ENCODE measurements at regions not wholly inside any gene's neighbourhood (a gene's known extent, or its start where the extent isn't known, plus 50 kb on each side); places are given as distances from the start of the nearest gene placed in this dataset.

DNA sequence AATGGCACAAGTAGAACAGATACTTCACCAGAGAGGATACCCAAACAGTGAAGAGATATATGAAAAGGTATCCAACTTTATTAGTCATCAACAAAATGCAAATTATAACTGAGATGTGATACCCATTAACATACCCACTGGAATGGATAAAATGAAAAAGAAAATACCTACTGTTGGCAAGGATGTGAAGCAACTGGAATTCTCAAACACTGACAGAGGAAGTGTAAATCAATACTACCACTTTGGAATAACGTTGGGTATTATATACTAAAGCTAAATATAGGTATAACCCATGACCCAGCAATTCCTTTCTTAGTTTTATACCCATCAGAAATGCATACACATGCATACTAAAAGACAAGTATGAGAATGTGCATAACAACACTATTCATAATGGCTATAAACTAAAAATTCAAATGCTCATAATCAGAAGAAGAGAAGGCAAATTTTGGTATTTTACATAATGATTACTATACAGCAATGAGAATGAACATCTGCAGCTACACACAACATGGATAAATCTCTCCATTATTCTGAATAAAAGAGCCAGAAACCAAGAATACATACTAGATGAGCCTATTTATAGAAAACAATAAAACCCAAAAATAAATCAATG, 80.6 kb downstream of the RPL27A start:
- H3K27ac ChIP-seq = no peak overlapping the region
- TF ChIP-seq, protein P1, sequence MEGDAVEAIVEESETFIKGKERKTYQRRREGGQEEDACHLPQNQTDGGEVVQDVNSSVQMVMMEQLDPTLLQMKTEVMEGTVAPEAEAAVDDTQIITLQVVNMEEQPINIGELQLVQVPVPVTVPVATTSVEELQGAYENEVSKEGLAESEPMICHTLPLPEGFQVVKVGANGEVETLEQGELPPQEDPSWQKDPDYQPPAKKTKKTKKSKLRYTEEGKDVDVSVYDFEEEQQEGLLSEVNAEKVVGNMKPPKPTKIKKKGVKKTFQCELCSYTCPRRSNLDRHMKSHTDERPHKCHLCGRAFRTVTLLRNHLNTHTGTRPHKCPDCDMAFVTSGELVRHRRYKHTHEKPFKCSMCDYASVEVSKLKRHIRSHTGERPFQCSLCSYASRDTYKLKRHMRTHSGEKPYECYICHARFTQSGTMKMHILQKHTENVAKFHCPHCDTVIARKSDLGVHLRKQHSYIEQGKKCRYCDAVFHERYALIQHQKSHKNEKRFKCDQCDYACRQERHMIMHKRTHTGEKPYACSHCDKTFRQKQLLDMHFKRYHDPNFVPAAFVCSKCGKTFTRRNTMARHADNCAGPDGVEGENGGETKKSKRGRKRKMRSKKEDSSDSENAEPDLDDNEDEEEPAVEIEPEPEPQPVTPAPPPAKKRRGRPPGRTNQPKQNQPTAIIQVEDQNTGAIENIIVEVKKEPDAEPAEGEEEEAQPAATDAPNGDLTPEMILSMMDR (IDR thresholded peaks at IDR 0.05) = no peak
- no peak for TF ChIP-seq ZFX (IDR thresholded peaks at IDR 0.05; ENCODE audit: borderline replicate concordance)

DNA sequence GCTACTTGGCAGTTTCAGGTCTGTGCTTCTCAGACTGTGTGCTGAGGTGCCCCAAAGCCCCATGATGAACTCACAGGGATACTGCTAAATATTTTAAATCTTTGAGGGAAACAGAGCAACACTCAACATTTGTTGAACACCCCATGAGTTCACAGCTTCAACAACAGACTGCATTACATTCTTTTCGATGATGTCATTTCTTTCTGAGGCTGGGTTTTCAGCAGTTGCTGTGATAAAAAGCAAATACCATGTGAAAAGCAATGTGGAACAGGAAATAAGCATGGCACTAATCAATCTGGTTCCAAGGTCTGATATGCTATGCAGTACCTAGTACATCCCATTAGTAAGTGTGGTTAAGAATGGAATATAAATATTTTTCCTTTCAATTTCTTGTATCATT, 82.7 kb downstream of the RPL27A start:
- TF ChIP-seq ZFX (IDR thresholded peaks at IDR 0.05; ENCODE audit: borderline replicate concordance) = no peak
- TF ChIP-seq, protein P1 (IDR thresholded peaks at IDR 0.05) = no peak

DNA sequence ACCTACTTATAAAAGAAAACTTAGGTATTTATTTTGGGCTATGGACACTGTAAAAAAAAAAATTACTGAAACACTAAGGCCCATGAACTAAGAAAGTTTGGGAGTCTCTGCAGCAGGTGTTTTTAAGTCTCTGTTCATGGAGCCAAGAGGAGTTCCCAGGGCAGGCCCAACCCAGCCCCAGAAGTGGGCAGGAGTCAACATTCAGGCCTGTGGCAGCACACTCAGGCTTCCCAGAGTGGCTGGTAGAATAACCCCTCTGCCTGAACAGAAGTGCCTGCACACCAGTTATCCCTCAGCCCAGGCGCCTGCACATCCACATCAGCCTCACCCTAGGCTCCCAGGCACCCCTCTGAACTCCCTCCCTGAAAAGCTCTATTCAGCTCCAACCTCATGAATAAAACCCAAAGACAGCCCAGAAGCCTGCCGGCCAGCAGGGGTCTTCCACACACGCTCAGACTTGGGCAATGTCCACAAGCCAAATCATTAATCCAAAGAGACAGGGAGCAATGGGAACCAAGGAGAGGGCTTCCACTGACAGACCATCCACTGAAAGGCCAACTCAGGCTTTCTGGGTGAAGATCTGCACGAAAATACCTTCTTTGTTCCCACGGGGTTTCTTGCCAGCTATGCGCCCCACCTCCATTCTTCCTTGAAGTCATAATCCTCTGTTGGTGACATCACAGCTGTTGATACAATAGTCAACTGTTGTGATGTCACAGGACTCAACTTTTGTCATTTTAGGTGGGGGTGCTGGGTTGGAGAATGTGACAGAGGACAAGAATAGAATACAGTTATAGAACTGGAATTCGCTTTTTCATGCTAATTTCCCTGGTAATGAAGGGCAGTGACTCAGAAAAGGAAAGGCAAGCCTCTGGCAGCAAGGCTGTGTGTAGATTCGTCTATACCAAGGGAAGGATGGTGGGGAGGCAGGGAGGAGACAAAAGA, 83.7 kb downstream of the RPL27A start:
- H3K27ac ChIP-seq = no peak overlapping the region
- TF ChIP-seq, protein P1 (IDR thresholded peaks at IDR 0.05) = no peak
- TF ChIP-seq ZFX (IDR thresholded peaks at IDR 0.05; ENCODE audit: borderline replicate concordance) = no peak

More for the DNA sequence above, 82.7 kb downstream of the RPL27A start:
- no peak overlapping the region for H3K27ac ChIP-seq

DNA sequence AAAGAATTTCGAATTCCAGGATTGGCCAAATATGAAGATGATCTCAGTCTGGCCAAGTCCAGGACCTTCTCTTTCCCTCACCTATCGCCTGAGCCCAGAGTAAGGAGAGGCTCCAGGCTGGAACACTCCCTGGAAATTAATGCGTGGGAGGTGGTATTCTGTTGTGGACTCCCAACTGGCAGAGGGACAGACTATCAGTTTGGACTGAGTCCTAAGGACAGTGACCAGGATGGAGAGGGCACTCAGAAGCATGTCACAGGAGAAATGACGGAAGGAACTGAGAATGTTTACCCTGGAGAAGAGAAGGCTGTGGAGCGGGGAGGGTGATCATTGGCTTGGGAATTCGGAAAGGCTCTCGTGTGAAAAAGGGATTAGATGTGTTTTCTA, 84.4 kb downstream of the RPL27A start:
- TF ChIP-seq, protein P1 (IDR thresholded peaks at IDR 0.05) = no peak
- TF ChIP-seq ZFX (IDR thresholded peaks at IDR 0.05; ENCODE audit: borderline replicate concordance) = no peak
- H3K27ac ChIP-seq = no peak overlapping the region

DNA sequence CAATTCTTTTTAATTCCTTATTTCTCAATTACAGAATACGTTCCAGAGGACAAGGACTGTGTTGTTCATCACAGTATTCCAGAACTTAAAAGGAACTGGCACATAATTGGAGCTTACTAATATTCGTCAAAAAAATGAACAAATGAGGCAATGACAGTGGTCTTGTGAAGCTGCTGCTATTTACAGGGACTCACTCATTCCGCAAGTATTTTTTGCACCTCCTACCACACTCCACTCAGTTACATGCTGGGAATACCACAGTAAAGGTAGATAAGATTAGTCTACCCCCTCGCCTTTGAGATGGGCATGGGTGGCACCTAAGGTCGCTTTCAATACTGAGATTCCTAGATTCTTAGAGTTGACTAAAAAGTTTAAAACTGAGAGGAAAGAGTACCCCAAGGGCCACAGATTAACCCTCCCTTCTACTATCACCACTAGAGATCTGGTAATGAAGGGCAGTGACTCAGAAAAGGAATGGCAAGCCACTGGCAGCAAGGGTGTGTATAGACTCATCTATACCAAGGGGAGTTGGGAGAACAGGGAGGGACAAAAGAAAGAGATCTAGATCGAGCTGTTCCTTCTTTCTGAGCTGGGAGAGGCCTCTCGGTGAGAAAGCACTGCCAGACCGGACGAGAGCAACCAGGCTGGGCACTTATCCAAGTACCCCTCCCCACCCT, 85.0 kb downstream of the RPL27A start:
- TF ChIP-seq, protein P1 (IDR thresholded peaks at IDR 0.05) = no peak
- TF ChIP-seq ZFX (IDR thresholded peaks at IDR 0.05; ENCODE audit: borderline replicate concordance) = no peak
- H3K27ac ChIP-seq = no peak overlapping the region

DNA sequence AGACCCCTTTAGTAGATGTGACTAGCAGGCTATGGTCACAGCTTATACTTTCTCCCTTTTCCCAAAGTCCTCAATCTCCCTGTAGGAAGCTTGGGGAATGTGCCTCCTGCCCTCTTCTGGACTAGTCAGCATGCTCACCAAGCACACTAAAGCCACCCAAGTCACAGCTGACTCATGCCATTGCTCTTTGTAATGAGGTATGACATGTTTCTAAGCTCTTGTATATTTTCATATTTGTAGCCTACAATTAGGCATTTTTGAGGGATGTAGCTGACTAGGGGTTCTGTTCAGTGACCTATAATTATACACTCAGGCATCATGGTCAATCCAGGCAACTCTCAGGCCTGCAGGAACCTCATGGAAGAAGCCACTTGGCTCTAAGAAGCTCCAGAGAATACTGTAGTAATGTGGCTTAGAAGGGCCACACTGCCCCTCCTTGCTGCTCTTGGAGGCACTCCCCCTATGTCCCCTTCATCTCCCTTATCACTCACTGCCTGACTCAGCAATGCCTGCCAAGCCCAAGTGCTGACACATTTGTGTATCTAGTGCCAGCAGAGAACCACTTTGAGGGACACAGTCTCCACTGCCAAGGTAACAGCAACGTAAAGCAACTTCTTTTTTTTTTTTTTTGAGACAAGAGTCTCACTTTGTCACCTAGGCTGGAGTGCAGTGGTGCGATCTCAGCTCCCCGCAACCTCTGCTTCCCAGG, 86.2 kb downstream of the RPL27A start:
- TF ChIP-seq, protein P1 (IDR thresholded peaks at IDR 0.05) = no peak
- no peak for TF ChIP-seq ZFX (IDR thresholded peaks at IDR 0.05; ENCODE audit: borderline replicate concordance)
- H3K27ac ChIP-seq = no peak overlapping the region

Measured in 22Rv1 (cell line).